ENCODE measurements at regions not wholly inside any gene's neighbourhood (a gene's known extent, or its start where the extent isn't known, plus 50 kb on each side); places are given as distances from the start of the nearest gene placed in this dataset.

DNA sequence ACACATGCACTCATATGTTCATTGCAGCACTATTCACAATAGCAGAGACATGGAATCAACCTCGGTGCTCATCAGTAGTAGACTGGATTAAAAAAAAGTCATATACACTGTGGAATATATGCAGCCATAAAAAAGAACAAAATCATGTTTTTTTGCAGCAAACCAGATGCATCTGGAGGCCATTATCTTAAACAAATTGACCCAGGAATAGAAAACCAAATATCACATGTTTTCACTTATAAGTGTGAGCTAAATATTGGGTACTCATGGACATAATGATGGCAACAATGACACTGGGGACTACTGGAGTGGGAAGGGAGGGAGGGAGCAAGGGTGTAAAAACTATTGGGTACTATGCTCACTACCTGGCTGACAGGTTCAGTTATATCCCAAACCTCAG lies 792.6 kb downstream of the EPHA4 start:
- TF ChIP-seq CTCF (IDR thresholded peaks at IDR 0.05; ENCODE audit: low read depth, low read length, missing control alignments), result no peak
- no peak for DNase-seq
- peak overlapping the region; percentile 27 for H3K27ac ChIP-seq
- in situ Hi-C loops (cut with HindIII; ENCODE audit: low pct_ligation_motif_present, low sequenced_read_pairs), result no loop called here
- no peak overlapping the region for H3K4me3 ChIP-seq (ENCODE audit: low read depth, low read length)
- H3K36me3 ChIP-seq (replicated peaks), result no peaks in the 10 kb centered on the region
- no peaks in the 10 kb centered on the region for H3K27me3 ChIP-seq (replicated peaks)

- DNase-seq, result peak; percentile 25
- no peak for TF ChIP-seq CTCF (IDR thresholded peaks at IDR 0.05; ENCODE audit: low read depth, low read length, missing control alignments)
- Histone ChIP-seq H3K36me3 (replicated peaks) (no peaks in the 10 kb centered on the region), H3K27me3 (replicated peaks) (no peaks in the 10 kb centered on the region), H3K27ac (no peak overlapping the region), H3K4me3 (ENCODE audit: low read depth, low read length) (no peak overlapping the region)
- in situ Hi-C loops (cut with HindIII; ENCODE audit: low pct_ligation_motif_present, low sequenced_read_pairs), result no loop called here
Observed at GRCh38 chr2:220779931-220780330, 792.2 kb downstream of the EPHA4 start.

- no peaks in the 10 kb centered on the region for H3K36me3 ChIP-seq (replicated peaks)
- DNase-seq, result no peak
- H3K27me3 ChIP-seq (replicated peaks), result no peaks in the 10 kb centered on the region
- no peak overlapping the region for H3K27ac ChIP-seq
- no peak for TF ChIP-seq CTCF (IDR thresholded peaks at IDR 0.05; ENCODE audit: low read depth, low read length, missing control alignments)
- in situ Hi-C loops (cut with HindIII; ENCODE audit: low pct_ligation_motif_present, low sequenced_read_pairs), result no loop called here
- H3K4me3 ChIP-seq (ENCODE audit: low read depth, low read length), result no peak overlapping the region
Observed at GRCh38 chr2:220781622-220782241, 790.4 kb downstream of the EPHA4 start.

DNA sequence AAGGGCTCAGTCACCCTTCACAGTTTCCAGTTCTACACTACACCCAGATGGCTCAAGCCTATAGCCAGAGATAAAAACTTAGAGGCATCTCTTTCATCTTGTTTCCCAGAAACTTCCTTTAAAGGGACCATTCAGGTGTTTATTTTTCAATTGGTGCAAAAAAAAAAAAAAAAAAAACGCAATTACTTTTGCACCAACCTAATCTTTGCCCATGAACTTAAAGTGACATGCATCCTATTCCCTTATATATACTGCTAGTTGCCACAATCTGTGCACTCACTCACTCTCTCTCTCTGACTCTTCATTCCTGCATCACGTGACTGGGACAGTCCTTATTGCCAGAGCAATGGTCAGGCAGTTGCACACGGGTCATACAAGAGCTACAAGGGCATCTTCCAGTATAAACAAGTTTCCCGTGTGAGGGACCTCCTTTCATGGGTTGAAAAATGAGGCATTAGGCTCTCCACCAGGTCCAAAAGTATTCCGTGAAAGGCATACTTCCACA lies 789.4 kb downstream of the EPHA4 start:
- TF ChIP-seq CTCF (IDR thresholded peaks at IDR 0.05; ENCODE audit: low read depth, low read length, missing control alignments), result no peak
- Histone ChIP-seq H3K27me3 (replicated peaks) (no peaks in the 10 kb centered on the region), H3K36me3 (replicated peaks) (no peaks in the 10 kb centered on the region), H3K4me3 (ENCODE audit: low read depth, low read length) (no peak overlapping the region), H3K27ac (no peak overlapping the region)
- DNase-seq, result no peak
- in situ Hi-C loops (cut with HindIII; ENCODE audit: low pct_ligation_motif_present, low sequenced_read_pairs), result no loop called here

DNA sequence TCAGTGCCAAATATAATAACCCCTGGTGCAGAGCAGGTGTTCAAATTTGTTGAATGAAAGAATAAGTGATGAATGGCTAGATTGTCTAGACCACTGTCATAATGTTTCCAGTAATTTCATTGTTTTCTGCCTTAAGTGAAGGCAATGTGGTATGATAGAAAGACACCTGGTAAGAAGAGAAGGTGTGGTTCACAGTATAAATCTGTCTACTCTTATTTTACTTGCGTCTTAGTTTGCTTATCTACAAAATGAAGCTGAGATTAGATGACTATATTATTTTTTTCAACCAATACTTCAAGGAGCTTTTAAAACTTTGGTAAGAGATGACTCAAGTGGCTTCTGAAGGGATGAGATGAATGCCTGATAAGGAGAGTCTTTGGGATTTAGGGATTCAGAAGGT lies 788.4 kb downstream of the EPHA4 start:
- no peak overlapping the region for H3K27ac ChIP-seq
- H3K36me3 ChIP-seq (replicated peaks), result no peaks in the 10 kb centered on the region
- no peak for TF ChIP-seq CTCF (IDR thresholded peaks at IDR 0.05; ENCODE audit: low read depth, low read length, missing control alignments)
- H3K4me3 ChIP-seq (ENCODE audit: low read depth, low read length), result no peak overlapping the region
- no peaks in the 10 kb centered on the region for H3K27me3 ChIP-seq (replicated peaks)
- in situ Hi-C loops (cut with HindIII; ENCODE audit: low pct_ligation_motif_present, low sequenced_read_pairs), result no loop called here
- DNase-seq, result no peak

- Histone ChIP-seq H3K36me3 (replicated peaks) (no peaks in the 10 kb centered on the region), H3K27me3 (replicated peaks) (no peaks in the 10 kb centered on the region), H3K27ac (no peak overlapping the region), H3K4me3 (ENCODE audit: low read depth, low read length) (no peak overlapping the region)
- no peak for DNase-seq
- in situ Hi-C loops (cut with HindIII; ENCODE audit: low pct_ligation_motif_present, low sequenced_read_pairs), result no loop called here
- no peak for TF ChIP-seq CTCF (IDR thresholded peaks at IDR 0.05; ENCODE audit: low read depth, low read length, missing control alignments)
Observed at GRCh38 chr2:220785178-220785577, 786.9 kb downstream of the EPHA4 start.
